Prostate gland (tissue), 2 donors: ENCODE measurements at regions not wholly inside any gene's neighbourhood (a gene's known extent, or its start where the extent isn't known, plus 50 kb on each side); places are given as distances from the start of the nearest gene placed in this dataset.

Experiments used
- DNase-seq: peaks from one replicate; pipeline ENCODE4 v3.0.0-alpha.2; 2019; ENCODE audit warnings: low spot score
- H3K27ac ChIP-seq, 2 donors: fragments of 200-600 bp; sonication (generic); 2 replicates each; pipeline ENCODE4 v1.5.1; 2017 to 2019
- H3K27me3 ChIP-seq: fragments of 200-600 bp; sonication (generic); replicated peaks from 2 replicates; pipeline ENCODE4 v1.5.1; 2019; ENCODE audit not compliant: insufficient read depth
- H3K36me3 ChIP-seq, 2 donors: fragments of 200-600 bp; sonication (generic); 1 replicate in 1 of 2; 2 replicates in 1 of 2; pipeline versions ENCODE4 v1.5.1 to v1.8.1; 2017 to 2019
- H3K4me1 ChIP-seq: fragments of 200-600 bp; sonication (generic); replicated peaks from 2 replicates; pipeline ENCODE4 v1.5.1; 2019
- H3K4me3 ChIP-seq, 2 donors: fragments of 200-600 bp; sonication (generic); 2 replicates each; pipeline ENCODE4 v1.5.1; 2017 to 2019
- H3K9me3 ChIP-seq: fragments of 200-600 bp; sonication (generic); 2 replicates; pipeline ENCODE4 v1.5.1; 2017
- CTCF ChIP-seq, 4 experiments: fragments of 200-600 bp in 2 of 4; fragments of 450-650 bp in 2 of 4; sonication (generic) in 2 of 4; IDR thresholded peaks; 1 replicate in 3 of 4; 2 replicates in 1 of 4; pipeline ENCODE4 v1.5.1; 2016 to 2019; ENCODE audit warnings: antibody characterized with exemption in 4 of 4, mild to moderate bottlenecking in 2 of 4, moderate library complexity in 2 of 4
- POLR2A ChIP-seq: fragments of 450-650 bp; IDR thresholded peaks from one replicate; pipeline ENCODE4 v1.6.1; 2016; ENCODE audit warnings: antibody characterized with exemption, mild to moderate bottlenecking
- POLR2AphosphoS5 ChIP-seq: sonication (generic); formaldehyde crosslinking; IDR thresholded peaks from one replicate; pipeline ENCODE4 v1.6.1; 2017; ENCODE audit warnings: antibody characterized with exemption
- WGBS: methylation state at CpG from one replicate; pipeline ENCODE4 v1.1.5; 2018; 5-methylcytosine and 5-hydroxymethylcytosine counted together
- intact Hi-C: fragments of 100-400 bp; cut with DNase I; formaldehyde crosslinking; loops from one replicate; pipeline ENCODE4 v1.14.2; 2022

GRCh38 chr1:108034396-108034795, 69.4 kb upstream of the VAV3 start:
- 18% methylated on average over 1 of the region's 1 CpG for WGBS

DNA sequence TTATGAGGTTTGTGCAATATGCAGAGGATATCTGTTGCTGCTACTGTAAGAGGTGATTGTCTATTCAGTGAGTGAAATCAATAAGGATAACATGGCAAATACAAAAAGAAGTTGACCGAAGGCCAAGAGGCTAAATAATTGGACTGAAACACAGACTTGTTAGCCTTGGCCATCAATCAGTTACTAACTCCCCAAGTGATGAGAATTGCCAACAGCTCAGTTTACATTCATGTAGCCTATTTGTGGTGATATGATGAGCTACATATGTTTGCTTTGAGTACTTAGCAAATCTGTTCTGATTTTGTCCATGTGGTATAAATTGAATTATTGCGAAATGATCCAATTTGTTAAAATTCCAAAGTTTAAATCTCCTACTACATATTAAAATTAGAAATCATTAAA, 68.6 kb upstream of the VAV3 start:
- peak overlapping the region in 1 of 2 donors; percentile 21 for H3K27ac ChIP-seq
- WGBS, result 93% methylated on average over 2 of the region's 2 CpGs

More at GRCh38 chr1:108034396-108034795, 69.4 kb upstream of the VAV3 start:
- Histone ChIP-seq H3K27ac (peak overlapping the region in 1 of 2 donors; percentile 21), H3K9me3 (no peaks in the 10 kb centered on the region), H3K36me3 (no peaks in the 10 kb centered on the region), H3K4me1 (no peaks in the 10 kb centered on the region), H3K4me3 (no peak overlapping the region), H3K27me3 (no peaks in the 10 kb centered on the region)
- TF ChIP-seq CTCF (IDR thresholded peaks at IDR 0.05) (no peak), POLR2A (no peak), POLR2AphosphoS5 (peak; percentile 61)
- DNase-seq, result peak; percentile 28
- intact Hi-C loops, result no loop called here

DNA sequence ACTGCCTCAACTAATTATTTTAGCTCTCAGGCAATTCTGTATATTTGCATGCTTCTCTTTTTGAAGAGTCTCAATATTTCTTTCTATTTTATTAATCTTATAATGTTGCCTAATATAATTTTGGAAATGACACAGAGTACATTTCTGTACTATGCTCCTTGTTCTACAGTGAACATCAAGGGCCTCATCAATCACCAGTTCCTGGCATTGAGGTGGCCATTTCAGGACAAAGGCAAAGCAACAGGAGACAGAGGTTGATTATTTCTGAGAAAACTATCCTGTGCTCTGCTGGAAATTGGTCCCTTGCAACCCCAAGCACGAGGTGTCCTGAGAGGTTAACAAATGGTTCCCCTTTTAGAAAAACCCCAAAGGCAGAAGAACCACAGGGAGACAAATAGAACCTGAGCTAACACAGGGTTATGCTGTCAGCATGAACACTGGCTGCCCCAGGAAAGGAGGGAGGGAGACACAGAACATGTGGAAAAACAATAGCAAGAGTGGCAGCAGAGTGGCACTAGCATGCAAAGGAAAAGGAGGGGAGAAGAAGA, 63.9 kb upstream of the VAV3 start:
- H3K27me3 ChIP-seq, result no peaks in the 10 kb centered on the region
- no peak for DNase-seq
- no peaks in the 10 kb centered on the region for H3K36me3 ChIP-seq
- 64% methylated on average over 1 of the region's 1 CpG for WGBS
- H3K27ac ChIP-seq, result no peak overlapping the region
- no peak overlapping the region for H3K4me3 ChIP-seq
- intact Hi-C loops, result no loop called here
- H3K9me3 ChIP-seq, result no peaks in the 10 kb centered on the region
- TF ChIP-seq POLR2A (no peak), POLR2AphosphoS5 (no peak), CTCF (IDR thresholded peaks at IDR 0.05) (no peak)
- H3K4me1 ChIP-seq, result no peaks in the 10 kb centered on the region

More for the DNA sequence above, 68.6 kb upstream of the VAV3 start:
- intact Hi-C loops, result no loop called here
- no peak overlapping the region for H3K4me3 ChIP-seq
- TF ChIP-seq POLR2A (no peak), POLR2AphosphoS5 (no peak), CTCF (IDR thresholded peaks at IDR 0.05) (no peak)
- no peaks in the 10 kb centered on the region for H3K36me3 ChIP-seq
- no peak for DNase-seq
- no peaks in the 10 kb centered on the region for H3K4me1 ChIP-seq
- H3K27me3 ChIP-seq, result no peaks in the 10 kb centered on the region
- H3K9me3 ChIP-seq, result no peaks in the 10 kb centered on the region

DNA sequence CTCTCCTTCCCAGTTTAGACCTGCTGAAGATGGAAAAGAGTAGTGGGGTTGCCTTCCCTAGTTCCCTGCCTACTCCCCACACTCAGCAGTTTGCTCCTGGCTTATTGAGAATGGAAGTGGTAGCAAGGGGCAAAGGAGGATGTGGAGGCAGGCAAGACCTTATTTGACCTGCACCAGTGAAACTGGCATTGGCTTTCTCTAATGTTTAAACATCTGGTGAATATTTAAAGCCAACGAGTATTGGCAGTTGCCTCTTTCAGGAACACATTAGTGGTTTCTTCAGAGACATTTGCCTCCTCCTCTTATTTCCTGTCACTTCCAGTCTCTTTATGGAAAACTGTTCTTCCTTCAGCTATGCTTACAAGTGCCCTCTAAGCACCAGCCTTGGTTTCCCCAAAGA, 62.4 kb upstream of the VAV3 start:
- 38% methylated on average over 1 of the region's 1 CpG for WGBS
- Histone ChIP-seq H3K4me1 (no peaks in the 10 kb centered on the region), H3K4me3 (no peak overlapping the region), H3K36me3 (no peaks in the 10 kb centered on the region), H3K27ac (no peak overlapping the region), H3K9me3 (no peaks in the 10 kb centered on the region), H3K27me3 (no peaks in the 10 kb centered on the region)
- intact Hi-C loops, result no loop called here
- no peak for DNase-seq
- TF ChIP-seq POLR2A, result no peak
- no peak for TF ChIP-seq POLR2AphosphoS5
- no peak for TF ChIP-seq CTCF (IDR thresholded peaks at IDR 0.05)

- intact Hi-C loops, result no loop called here
- no peak for DNase-seq
- Histone ChIP-seq H3K4me1 (no peaks in the 10 kb centered on the region), H3K9me3 (no peaks in the 10 kb centered on the region), H3K27me3 (no peaks in the 10 kb centered on the region), H3K4me3 (no peak overlapping the region), H3K36me3 (no peaks in the 10 kb centered on the region), H3K27ac (no peak overlapping the region)
- 95% methylated on average over 1 of the region's 1 CpG for WGBS
- TF ChIP-seq POLR2AphosphoS5, result no peak
- no peak for TF ChIP-seq CTCF (IDR thresholded peaks at IDR 0.05)
- no peak for TF ChIP-seq POLR2A
Observed at GRCh38 chr1:108017698-108018097, 52.7 kb upstream of the VAV3 start.
